H1 (cell line): ENCODE measurements at regions not wholly inside any gene's neighbourhood (a gene's known extent, or its start where the extent isn't known, plus 50 kb on each side); places are given as distances from the start of the nearest gene placed in this dataset.

Experiments
- CTCF ChIA-PET: fragments of 300-600 bp; sonication (Branson Sonifier 250); formaldehyde crosslinking; loops from one replicate; lab custom pipeline; 2021; ENCODE audit not compliant: partially characterized antibody; lab: Charles Lee
- POLR2A ChIA-PET: fragments of 300-600 bp; sonication (Branson Sonifier 250); formaldehyde crosslinking; loops from one replicate; lab custom pipeline; 2021; ENCODE audit warnings: inconsistent platforms; ENCODE audit not compliant: partially characterized antibody; lab: Charles Lee
- DNase-seq, 2 experiments: peaks; one replicate each; pipeline versions ENCODE4 v3.0.0 to v3.0.0-alpha.2; 2010 to 2022; ENCODE audit warnings: low spot score in 2 of 2, low read depth in 1 of 2, mixed read lengths in 1 of 2
- FAIRE-seq: peaks from 2 replicates; lab custom pipeline; 2011; peaks lifted over from hg19 to GRCh38; lab: Jason Lieb, UNC
- H2AFZ ChIP-seq: 2 replicates; pipeline ENCODE4 v1.8.1; 2012; ENCODE audit warnings: low read length, inconsistent platforms
- H2AK5ac ChIP-seq: 2 replicates; pipeline ENCODE4 v1.6.1; 2013; ENCODE audit warnings: low read depth, low read length
- H2BK120ac ChIP-seq: replicated peaks from 2 replicates; pipeline ENCODE3; 2013; ENCODE audit warnings: low read depth, low read length, inconsistent platforms
- H2BK12ac ChIP-seq: 2 replicates; pipeline ENCODE4 v1.6.1; 2013; ENCODE audit warnings: low read depth, low read length
- H2BK15ac ChIP-seq: 2 replicates; pipeline ENCODE4 v1.6.1; 2013; ENCODE audit warnings: low read length
- H2BK20ac ChIP-seq: 2 replicates; pipeline ENCODE4 v1.6.1; 2013; ENCODE audit warnings: low read length
- H2BK5ac ChIP-seq: 2 replicates; pipeline ENCODE4 v1.6.1; 2013; ENCODE audit warnings: low read depth, low read length
- H3K14ac ChIP-seq: 2 replicates; pipeline ENCODE4 v1.6.1; 2013; ENCODE audit warnings: inconsistent platforms; ENCODE audit not compliant: insufficient read length
- H3K18ac ChIP-seq: 2 replicates; pipeline ENCODE4 v1.6.1; 2013; ENCODE audit warnings: low read length; ENCODE audit errors: extremely low read depth
- H3K23ac ChIP-seq: 2 replicates; pipeline ENCODE4 v1.6.1; 2013; ENCODE audit warnings: inconsistent platforms; ENCODE audit not compliant: insufficient read length
- H3K23me2 ChIP-seq: 2 replicates; pipeline ENCODE4 v1.6.1; 2013; ENCODE audit warnings: low read depth, low read length
- H3K27ac ChIP-seq: 2 replicates; pipeline ENCODE4 v1.6.1; 2011; ENCODE audit warnings: low read depth, low read length, inconsistent platforms
- H3K27me3 ChIP-seq, 4 experiments: replicated peaks in 1 of 4; 1 replicate in 1 of 4; 2 replicates in 3 of 4; pipeline versions ENCODE4 v1.6.1 to v1.8.1; 2011 to 2013; ENCODE audit warnings: low read length in 3 of 4, mild to moderate bottlenecking in 3 of 4, inconsistent platforms in 2 of 4, mixed read lengths in 2 of 4, moderate library complexity in 1 of 4; ENCODE audit not compliant: control insufficient read depth in 3 of 4, insufficient read depth in 3 of 4; ENCODE audit errors: extremely low read depth in 1 of 4
- H3K36me3 ChIP-seq, 4 experiments: 2 replicates each; pipeline versions ENCODE4 v1.6.1 to v1.8.1; 2011 to 2013; ENCODE audit warnings: mild to moderate bottlenecking in 4 of 4, low read length in 3 of 4, moderate library complexity in 2 of 4, control low read depth in 1 of 4, inconsistent platforms in 1 of 4; ENCODE audit not compliant: insufficient read depth in 4 of 4, control insufficient read depth in 2 of 4
- H3K4ac ChIP-seq: replicated peaks from 2 replicates; pipeline ENCODE3; 2013; ENCODE audit warnings: low read length, low read depth, mixed read lengths, inconsistent platforms; ENCODE audit not compliant: insufficient read length
- H3K4me1 ChIP-seq, 4 experiments: replicated peaks in 1 of 4; 1 replicate in 1 of 4; 2 replicates in 3 of 4; pipeline versions ENCODE4 v1.6.1 to v1.8.1; 2011 to 2013; ENCODE audit warnings: low read length in 3 of 4, inconsistent platforms in 2 of 4, mixed read lengths in 1 of 4; ENCODE audit not compliant: insufficient read depth in 4 of 4, control insufficient read depth in 3 of 4
- H3K4me2 ChIP-seq, 2 experiments: 2 replicates each; pipeline versions ENCODE4 v1.6.1 to v1.8.1; 2011 to 2013; ENCODE audit warnings: low read depth in 2 of 2, low read length in 2 of 2, control low read depth in 1 of 2, inconsistent platforms in 1 of 2, mild to moderate bottlenecking in 1 of 2; ENCODE audit not compliant: insufficient read depth in 1 of 2
- H3K4me3 ChIP-seq, 4 experiments: fragments of 200-600, 300-600 bp in 1 of 4; sonication (generic), shearing (Covaris generic), sonication (Bioruptor Twin) in 1 of 4; 2 replicates each; pipeline versions ENCODE4 v1.5.1 to v1.8.1; 2011 to 2016; ENCODE audit warnings: low read length in 4 of 4, low read depth in 3 of 4, control low read depth in 2 of 4, inconsistent platforms in 2 of 4, mild to moderate bottlenecking in 2 of 4, mixed read lengths in 1 of 4, moderate library complexity in 1 of 4; ENCODE audit not compliant: insufficient read depth in 2 of 4; ENCODE audit errors: extremely low read depth in 1 of 4
- H3K56ac ChIP-seq: replicated peaks from 2 replicates; pipeline ENCODE3; 2013; ENCODE audit warnings: low read depth, mild to moderate bottlenecking, mixed read lengths, low read length, inconsistent platforms; ENCODE audit not compliant: insufficient read length
- H3K79me1 ChIP-seq: 2 replicates; pipeline ENCODE4 v1.6.1; 2013; ENCODE audit warnings: low read depth, low read length, control low read depth
- H3K79me2 ChIP-seq, 2 experiments: 2 replicates each; pipeline versions ENCODE4 v1.6.1 to v1.8.1; 2012 to 2013; ENCODE audit warnings: low read length in 2 of 2, mild to moderate bottlenecking in 2 of 2, inconsistent platforms in 1 of 2; ENCODE audit not compliant: insufficient read depth in 2 of 2, control insufficient read depth in 1 of 2
- H3K9ac ChIP-seq, 4 experiments: replicated peaks in 1 of 4; 1 replicate in 1 of 4; 2 replicates in 3 of 4; pipeline versions ENCODE4 v1.6.1 to v1.8.1; 2011 to 2013; ENCODE audit warnings: low read depth in 3 of 4, low read length in 3 of 4, control low read depth in 2 of 4, mild to moderate bottlenecking in 2 of 4, moderate library complexity in 2 of 4, inconsistent platforms in 1 of 4; ENCODE audit errors: extremely low read depth in 1 of 4
- H3K9me3 ChIP-seq, 2 experiments: 2 replicates each; pipeline versions ENCODE4 v1.6.1 to v1.8.1; 2012 to 2013; ENCODE audit warnings: mild to moderate bottlenecking in 2 of 2, moderate library complexity in 2 of 2, control low read depth in 1 of 2, inconsistent platforms in 1 of 2, low read depth in 1 of 2, low read length in 1 of 2, mixed read lengths in 1 of 2; ENCODE audit not compliant: insufficient read depth in 2 of 2
- H4K20me1 ChIP-seq, 2 experiments: replicated peaks in 1 of 2; 2 replicates each; pipeline versions ENCODE3 to v1.8.1; 2011 to 2013; ENCODE audit warnings: inconsistent platforms in 2 of 2, low read length in 2 of 2, mild to moderate bottlenecking in 1 of 2; ENCODE audit not compliant: insufficient read depth in 2 of 2, control insufficient read depth in 1 of 2
- H4K5ac ChIP-seq: 2 replicates; pipeline ENCODE4 v1.6.1; 2013; ENCODE audit warnings: low read length, low read depth, mixed read lengths, inconsistent platforms; ENCODE audit not compliant: insufficient read length
- H4K8ac ChIP-seq: 2 replicates; pipeline ENCODE4 v1.8.0; 2013; ENCODE audit warnings: mild to moderate bottlenecking, moderate library complexity, low read length, inconsistent platforms; ENCODE audit not compliant: insufficient read depth; ENCODE audit errors: extremely low read depth
- H4K91ac ChIP-seq: replicated peaks from 2 replicates; pipeline ENCODE3; 2013; ENCODE audit warnings: low read length, mixed read lengths, inconsistent platforms; ENCODE audit not compliant: insufficient read length
- BCL11A ChIP-seq, 2 experiments: IDR thresholded peaks; one replicate each; pipeline ENCODE4 v1.6.1; 2011; ENCODE audit warnings: low read depth in 2 of 2, low read length in 2 of 2, mild to moderate bottlenecking in 2 of 2
- BRCA1 ChIP-seq: IDR thresholded peaks from 2 replicates; pipeline ENCODE4 v1.6.1; 2012; ENCODE audit warnings: low read depth, low read length, improper control_type of control experiment
- CREB1 ChIP-seq: IDR thresholded peaks from 2 replicates; pipeline ENCODE4 v1.6.1; 2012; ENCODE audit warnings: inconsistent platforms
- FOSL1 ChIP-seq: IDR thresholded peaks from 2 replicates; pipeline ENCODE4 v1.6.1; 2011; ENCODE audit warnings: mild to moderate bottlenecking, low read depth, low read length, moderate library complexity; ENCODE audit not compliant: insufficient read depth
- JUN ChIP-seq: IDR thresholded peaks from 2 replicates; pipeline ENCODE4 v1.6.1; 2011; ENCODE audit warnings: low read depth, mild to moderate bottlenecking, improper control_type of control experiment, low read length
- KDM5A ChIP-seq: fragments of 200-600 bp; IDR thresholded peaks from 2 replicates; pipeline ENCODE4 v1.7.1; 2012; ENCODE audit warnings: mild to moderate bottlenecking, low read length, inconsistent platforms, mixed read lengths
- NANOG ChIP-seq: IDR thresholded peaks from 2 replicates; pipeline ENCODE4 v1.6.1; 2011; ENCODE audit warnings: low read length, low read depth, mild to moderate bottlenecking, inconsistent platforms; ENCODE audit not compliant: insufficient read depth, poor library complexity, severe bottlenecking
- NRF1 ChIP-seq: IDR thresholded peaks from 2 replicates; pipeline ENCODE4 v1.6.1; 2011; ENCODE audit warnings: mild to moderate bottlenecking, low read depth, low read length, improper control_type of control experiment
- RXRA ChIP-seq: IDR thresholded peaks from 2 replicates; pipeline ENCODE4 v1.6.1; 2011; ENCODE audit warnings: low read depth, mild to moderate bottlenecking, low read length, moderate library complexity; ENCODE audit not compliant: insufficient read depth
- TBP ChIP-seq: IDR thresholded peaks from 2 replicates; pipeline ENCODE4 v1.6.1; 2011; ENCODE audit warnings: low read depth, low read length, improper control_type of control experiment
- TCF12 ChIP-seq: IDR thresholded peaks from 2 replicates; pipeline ENCODE4 v1.6.1; 2011; ENCODE audit warnings: low read depth, mild to moderate bottlenecking, low read length
- YY1 ChIP-seq: IDR thresholded peaks from 2 replicates; pipeline ENCODE4 v1.6.1; 2011; ENCODE audit warnings: low read depth, mild to moderate bottlenecking, low read length
- WGBS, 2 experiments: shearing (Covaris generic) in 1 of 2; methylation state at CpG; one replicate each; pipeline versions ENCODE4 v1.1.6 to v1.1.7; 2013 to 2015; ENCODE audit warnings: low lambda C conversion rate in 2 of 2, mixed read lengths in 2 of 2, inconsistent platforms in 1 of 2, low coverage in 1 of 2, missing lambda C conversion rate in 1 of 2; ENCODE audit not compliant: insufficient replicate concordance in 2 of 2, insufficient coverage in 1 of 2, insufficient read length in 1 of 2; ENCODE audit errors: extremely low coverage in 1 of 2, missing lambda C conversion rate in 1 of 2; 5-methylcytosine and 5-hydroxymethylcytosine counted together

DNA sequence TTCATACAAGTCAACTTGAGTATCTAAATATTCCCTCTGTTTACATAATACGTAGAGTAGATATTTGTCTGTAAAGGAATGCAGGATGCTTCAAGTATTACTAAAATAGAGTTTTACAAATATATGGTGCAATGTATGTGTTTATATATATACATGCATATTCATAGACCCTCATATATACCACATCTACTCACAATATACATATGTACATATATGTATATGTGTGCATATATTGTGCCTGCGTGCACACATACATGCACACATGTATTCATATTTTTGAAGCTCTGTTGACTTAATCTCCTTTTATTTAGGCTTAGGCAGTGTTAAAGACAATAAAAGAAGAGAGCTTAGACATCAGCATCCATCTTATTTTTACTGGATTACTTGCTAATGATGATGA is 616.6 kb upstream of the GOT2 start:
- Histone ChIP-seq H2BK12ac (no peak overlapping the region), H4K91ac (no peak overlapping the region), H3K4me3 (no peak overlapping the region), H3K56ac (no peak overlapping the region), H3K27me3 (peaks cover 0 to 1% (median 0%) of the 10 kb centered on the region in 4 experiments; a peak in 2 of 7 replicates), H3K4ac (no peak overlapping the region), H3K9me3 (no peaks in the 10 kb centered on the region), H4K5ac (no peak overlapping the region), H2AFZ (no peak overlapping the region), H2BK15ac (no peak overlapping the region), H3K9ac (no peak overlapping the region), H2BK5ac (no peak overlapping the region), H3K23me2 (no peaks in the 10 kb centered on the region), H4K8ac (no peak overlapping the region), H3K23ac (no peak overlapping the region), H3K27ac (no peak overlapping the region), H4K20me1 (no peaks in the 10 kb centered on the region), H3K79me2 (no peaks in the 10 kb centered on the region), H2AK5ac (no peak overlapping the region), H3K36me3 (no peaks in the 10 kb centered on the region), H3K18ac (no peak overlapping the region), H3K14ac (no peak overlapping the region), H3K4me2 (no peak overlapping the region), H2BK20ac (no peak overlapping the region), H2BK120ac (no peak overlapping the region), H3K4me1 (peaks cover 0 to 4% (median 2%) of the 10 kb centered on the region in 4 experiments; a peak in 3 of 7 replicates), H3K79me1 (no peaks in the 10 kb centered on the region)
- CTCF ChIA-PET, result interaction anchor here (0.5 to 0.7 kb wide), 2 partner anchors 807 to 888 kb away, joined by 3 read pairs; no protein-coding TSS in a partner anchor
- no peak for DNase-seq
- POLR2A ChIA-PET, result no interaction called here
- no peak for FAIRE-seq
- 91% methylated on average over 2 of the region's 2 CpGs; no CpG with 5 or more reads in 1 of the 2 experiments for WGBS, 2 experiments
- TF ChIP-seq BCL11A (IDR thresholded peaks at IDR 0.05; ENCODE audit: low read depth in 2 of 2, low read length in 2 of 2) (no peak), YY1 (no peak), KDM5A (no peak), BRCA1 (no peak), JUN (no peak), RXRA (no peak), TBP (no peak), FOSL1 (no peak), NRF1 (no peak), TCF12 (no peak), CREB1 (no peak), NANOG (no peak)
